Dedifferentiated amniotic fluid mesenchymal stem cell (primary cell): ENCODE measurements at regions not wholly inside any gene's neighbourhood (a gene's known extent, or its start where the extent isn't known, plus 50 kb on each side); places are given as distances from the start of the nearest gene placed in this dataset.
A peak's percentile ranks its signal among the peaks of the same experiment; 100 is the strongest.

ENCODE experiments used
- DNase-seq: peaks from one replicate; pipeline ENCODE4 v3.0.0-alpha.2; 2016; ENCODE audit errors: extremely low spot score

- no peak for DNase-seq
Observed at GRCh38 chr6:139547122-139547776, 172.8 kb upstream of the CITED2 start.

- no peak for DNase-seq
Observed at GRCh38 chr6:139546106-139546472, 171.6 kb upstream of the CITED2 start.

- DNase-seq: no peak
Observed at GRCh38 chr6:139545206-139546105, 171.0 kb upstream of the CITED2 start.

- DNase-seq: no peak
Observed at GRCh38 chr6:139544701-139545057, 170.2 kb upstream of the CITED2 start.

DNA sequence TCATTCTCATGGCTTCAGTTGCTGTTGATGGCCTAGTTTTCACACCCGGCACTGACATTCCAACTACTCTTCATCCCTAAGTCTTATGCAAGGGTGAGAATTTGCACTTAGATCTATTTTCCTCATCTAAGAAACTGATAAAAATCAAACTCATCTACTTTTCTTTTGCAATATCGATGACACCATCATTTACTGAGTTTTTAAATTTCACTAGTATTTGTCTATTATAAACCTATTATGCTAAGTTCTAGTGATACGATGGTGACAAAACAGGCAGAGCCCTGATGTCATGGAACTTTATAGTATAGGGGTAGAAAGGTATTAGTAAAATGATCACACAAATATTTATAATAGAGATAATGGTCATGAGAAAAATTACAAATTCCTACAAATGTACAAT is 167.9 kb upstream of the CITED2 start:
- DNase-seq: no peak

GRCh38 chr6:139540894-139541293 is 166.4 kb upstream of the CITED2 start:
- DNase-seq: no peak

DNA sequence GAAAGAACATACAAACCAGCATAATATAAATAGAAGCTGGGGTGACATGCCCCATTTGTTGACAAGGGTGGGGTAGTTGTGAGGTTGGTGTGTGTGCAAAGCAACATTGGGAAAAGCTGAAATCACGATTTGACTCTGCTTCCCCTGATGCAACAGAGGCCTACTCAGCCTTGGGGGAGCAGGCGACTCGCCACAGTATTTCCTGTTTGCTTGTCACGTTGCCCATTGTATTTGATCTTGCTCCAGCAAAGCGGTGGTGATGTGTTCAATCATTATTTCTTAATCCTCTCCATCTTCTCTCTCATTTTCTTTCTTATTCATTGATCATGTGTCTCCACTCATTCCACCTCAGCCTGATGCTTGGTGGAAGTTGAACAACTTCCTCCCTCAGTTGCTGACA is 165.8 kb upstream of the CITED2 start:
- DNase-seq: no peak

- peak; percentile 66 for DNase-seq
Observed at GRCh38 chr6:139539852-139540251, 165.4 kb upstream of the CITED2 start.

- no peak for DNase-seq
Observed at GRCh38 chr6:139538366-139538765, 163.9 kb upstream of the CITED2 start.

GRCh38 chr6:139536751-139537617 is 162.5 kb upstream of the CITED2 start:
- DNase-seq: no peak

DNA sequence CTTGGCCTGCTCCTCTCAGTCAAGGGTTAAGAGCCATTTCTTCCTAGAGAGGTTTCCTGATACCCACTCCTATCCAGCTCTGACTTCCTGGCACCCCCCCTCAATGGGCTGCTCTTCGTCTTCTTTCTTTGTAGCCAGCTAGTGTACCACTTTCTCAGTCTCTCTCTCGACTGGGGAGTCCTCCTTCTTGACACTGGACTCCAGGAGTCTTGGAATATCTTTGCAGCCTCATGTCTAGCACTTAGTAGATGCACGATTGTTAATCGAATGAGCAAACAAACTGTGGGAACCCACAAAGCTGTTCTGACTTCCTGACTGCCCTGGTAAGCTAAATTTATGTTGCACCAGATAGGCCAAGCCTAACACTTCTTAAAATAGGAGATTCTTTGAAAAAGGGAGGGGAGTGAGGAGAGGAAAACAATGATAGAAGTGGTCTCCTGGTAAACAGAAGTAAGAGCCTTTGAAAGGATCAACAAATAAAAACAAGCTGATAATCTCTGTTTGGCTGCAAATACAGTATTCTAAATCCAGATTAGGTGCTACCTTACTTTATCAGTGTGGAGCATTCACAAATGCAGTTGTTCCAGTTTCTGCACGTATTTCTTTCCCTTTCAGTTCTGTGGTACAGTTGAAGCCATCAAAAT is 160.1 kb upstream of the CITED2 start:
- no peak for DNase-seq

DNA sequence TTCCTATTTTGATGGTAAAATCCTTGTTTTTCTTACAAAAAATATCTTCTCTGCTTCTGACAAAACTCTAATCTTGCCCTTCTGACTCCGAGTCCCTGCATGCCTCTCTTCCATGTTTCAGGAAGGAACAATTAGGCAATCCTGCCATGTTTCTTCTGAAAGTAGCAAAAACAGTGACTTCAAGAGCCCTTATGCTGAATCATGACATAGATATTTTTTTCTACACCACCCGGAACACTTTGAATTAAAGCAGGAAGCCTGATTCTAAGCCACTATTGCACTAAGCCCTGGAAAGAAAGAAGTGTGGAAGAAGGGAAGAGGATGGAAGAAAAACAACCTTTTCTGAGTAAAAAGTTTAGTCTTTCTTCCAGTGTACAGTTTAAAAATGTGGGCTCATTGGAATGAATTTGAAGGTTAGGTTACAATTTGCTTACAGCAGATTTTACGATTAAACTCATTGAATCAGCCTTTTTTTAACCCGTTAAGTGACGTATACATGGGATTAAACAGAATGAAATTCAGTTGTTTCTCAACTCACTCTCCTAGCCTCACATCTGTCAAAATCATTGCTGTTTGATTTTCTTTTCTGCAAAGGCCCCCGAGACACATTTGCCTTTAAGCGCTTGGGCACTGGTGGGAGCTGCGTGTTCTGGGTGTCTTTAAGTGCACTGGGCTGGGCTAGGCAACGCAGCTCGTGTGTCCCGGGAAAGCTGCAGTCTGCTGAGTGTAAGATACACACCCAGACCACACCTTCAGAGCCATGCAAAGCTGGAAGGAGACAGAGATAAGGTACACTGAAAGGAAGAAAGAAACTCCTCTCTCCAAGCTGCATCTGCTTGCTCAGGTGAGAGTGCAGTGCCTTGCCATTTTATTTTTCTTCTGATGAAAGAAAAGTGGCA is 159.4 kb upstream of the CITED2 start:
- DNase-seq: peak; percentile 87

DNA sequence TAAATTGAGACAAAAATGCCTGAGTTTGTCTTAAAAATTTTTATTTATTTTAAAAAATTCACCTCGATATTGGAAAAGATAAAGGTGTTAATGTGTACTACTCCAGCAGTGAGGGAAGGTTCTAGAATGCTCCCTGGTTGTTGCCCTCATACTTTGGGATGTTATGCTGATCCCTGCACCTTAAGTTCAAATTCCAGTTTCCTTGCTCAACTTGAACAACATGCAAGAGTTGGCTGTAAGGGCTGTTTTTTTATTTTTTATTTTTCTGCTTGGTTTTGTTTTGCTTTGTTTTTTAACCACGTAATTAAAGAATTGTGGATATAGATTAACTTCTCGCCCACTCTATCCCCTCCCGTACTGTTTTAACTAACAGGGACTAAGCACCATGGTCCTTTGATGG is 158.7 kb upstream of the CITED2 start:
- DNase-seq: no peak

GRCh38 chr6:139531148-139532115 is 157.0 kb upstream of the CITED2 start:
- no peak for DNase-seq

GRCh38 chr6:139530561-139530960 is 156.1 kb upstream of the CITED2 start:
- DNase-seq: no peak

DNA sequence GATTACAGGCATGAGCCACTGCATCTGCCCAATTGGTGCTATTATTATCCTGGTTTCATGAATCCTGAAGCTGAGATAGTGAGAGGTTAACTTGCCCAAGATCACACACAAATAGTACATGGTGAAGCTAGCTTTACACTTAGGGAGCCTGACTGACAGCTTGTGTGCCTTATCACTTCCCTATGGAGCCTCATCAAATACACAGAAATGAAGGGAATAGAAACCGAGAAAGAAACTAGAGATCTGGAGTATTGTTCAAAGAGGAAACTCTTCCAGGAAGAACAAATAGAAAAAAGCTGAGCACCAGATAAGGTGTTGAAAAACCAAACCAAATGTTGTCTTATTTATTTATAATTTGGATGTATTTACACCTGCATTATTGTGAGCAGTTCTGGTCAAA is 155.0 kb upstream of the CITED2 start:
- no peak for DNase-seq

- no peak for DNase-seq
Observed at GRCh38 chr6:139528471-139528870, 154.0 kb upstream of the CITED2 start.

GRCh38 chr6:139525415-139525814 is 151.0 kb upstream of the CITED2 start:
- no peak for DNase-seq

DNA sequence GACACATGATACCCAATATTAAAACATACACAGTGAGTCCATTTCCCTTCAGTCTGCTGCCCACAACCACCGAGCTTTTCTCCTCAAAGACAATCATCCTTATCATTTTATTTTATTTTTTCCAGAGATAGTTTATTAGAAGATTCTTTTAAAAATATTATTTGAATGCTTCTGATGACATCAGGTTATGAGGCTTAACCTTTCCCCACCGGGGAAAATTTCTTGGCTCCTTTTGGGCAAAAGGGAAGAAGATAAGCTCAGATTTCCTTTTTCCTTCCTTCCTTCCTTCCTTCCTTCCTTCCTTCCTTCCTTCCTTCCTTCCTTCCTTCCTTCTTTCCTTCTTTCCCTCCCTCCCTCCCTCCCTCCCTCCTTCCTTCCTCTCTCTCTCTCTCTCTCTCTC is 149.5 kb upstream of the CITED2 start:
- no peak for DNase-seq
